ENCODE measurements at regions not wholly inside any gene's neighbourhood (a gene's known extent, or its start where the extent isn't known, plus 50 kb on each side); places are given as distances from the start of the nearest gene placed in this dataset.
A peak's percentile ranks its signal among the peaks of the same experiment; 100 is the strongest.

- no peak for DNase-seq
- WGBS: 63% methylated on average over 4 of the region's 4 CpGs
- Histone ChIP-seq H3K27me3 (ENCODE audit: control insufficient read depth, insufficient read depth) (no peaks in the 10 kb centered on the region), H3K27ac (ENCODE audit: low read length) (no peak overlapping the region), H3K9me3 (ENCODE audit: control insufficient read depth, low read length) (no peaks in the 10 kb centered on the region), H3K4me1 (ENCODE audit: control insufficient read depth, insufficient read depth, low read length) (no peaks in the 10 kb centered on the region), H3K4me3 (ENCODE audit: low read length) (no peak overlapping the region)
- intact Hi-C loops (cut with DNase I): no loop called here
- ATAC-seq: no peak
Observed at GRCh38 chr2:48912110-48912509, 156.6 kb upstream of the LHCGR start.

- intact Hi-C loops (cut with DNase I): no loop called here
- H3K4me1 ChIP-seq (ENCODE audit: control insufficient read depth, insufficient read depth, low read length): no peaks in the 10 kb centered on the region
- no peaks in the 10 kb centered on the region for H3K27me3 ChIP-seq (ENCODE audit: control insufficient read depth, insufficient read depth)
- H3K4me3 ChIP-seq (ENCODE audit: low read length): no peak overlapping the region
- H3K27ac ChIP-seq (ENCODE audit: low read length): no peak overlapping the region
- no peaks in the 10 kb centered on the region for H3K9me3 ChIP-seq (ENCODE audit: control insufficient read depth, low read length)
- no peak for ATAC-seq
- DNase-seq: no peak
Observed at GRCh38 chr2:48910961-48911360, 155.4 kb upstream of the LHCGR start.

DNA sequence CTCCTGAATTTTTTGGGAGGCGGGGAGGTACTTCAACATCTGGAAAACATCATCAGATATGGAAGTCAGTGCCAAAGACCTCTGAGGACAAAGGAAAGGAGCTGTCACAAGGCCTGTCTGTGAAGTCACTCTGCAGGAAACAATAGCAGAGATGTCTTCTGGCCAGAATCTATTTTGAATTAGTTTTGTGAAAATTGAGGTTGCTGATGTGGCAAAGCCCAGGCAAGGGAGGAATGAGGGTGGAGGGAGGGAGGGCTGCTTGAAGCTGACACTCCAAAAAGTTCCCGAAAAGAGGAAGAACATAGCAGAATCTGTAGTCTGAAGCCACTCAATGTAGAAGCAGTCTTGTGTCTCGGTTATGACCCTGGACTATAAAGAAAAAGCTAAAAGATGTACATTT, 151.1 kb upstream of the LHCGR start:
- no peak overlapping the region for H3K27ac ChIP-seq (ENCODE audit: low read length)
- 48% methylated on average over 3 of the region's 3 CpGs for WGBS
- no peaks in the 10 kb centered on the region for H3K4me1 ChIP-seq (ENCODE audit: control insufficient read depth, insufficient read depth, low read length)
- DNase-seq (peak in 1 of 3 donors; percentile 16), ATAC-seq (peak; percentile 59 to 74)
- intact Hi-C loops (cut with DNase I): no loop called here
- no peaks in the 10 kb centered on the region for H3K9me3 ChIP-seq (ENCODE audit: control insufficient read depth, low read length)
- H3K4me3 ChIP-seq (ENCODE audit: low read length): no peak overlapping the region
- no peaks in the 10 kb centered on the region for H3K27me3 ChIP-seq (ENCODE audit: control insufficient read depth, insufficient read depth)

- no peaks in the 10 kb centered on the region for H3K4me1 ChIP-seq (ENCODE audit: control insufficient read depth, insufficient read depth, low read length)
- ATAC-seq (peak in 1 of 2 donors; percentile 13), DNase-seq (peak; percentile 22 to 70 (median 56))
- intact Hi-C loops (cut with DNase I): no loop called here
- 89% methylated on average over 10 of the region's 10 CpGs for WGBS
- no peaks in the 10 kb centered on the region for H3K9me3 ChIP-seq (ENCODE audit: control insufficient read depth, low read length)
- H3K27ac ChIP-seq (ENCODE audit: low read length): no peak overlapping the region
- no peak overlapping the region for H3K4me3 ChIP-seq (ENCODE audit: low read length)
- no peaks in the 10 kb centered on the region for H3K27me3 ChIP-seq (ENCODE audit: control insufficient read depth, insufficient read depth)
Observed at GRCh38 chr2:48905696-48906095, 150.2 kb upstream of the LHCGR start.

GRCh38 chr2:48902521-48902920, 147.0 kb upstream of the LHCGR start:
- no peak overlapping the region for H3K4me3 ChIP-seq (ENCODE audit: low read length)
- H3K9me3 ChIP-seq (ENCODE audit: control insufficient read depth, low read length): no peaks in the 10 kb centered on the region
- ATAC-seq (no peak), DNase-seq (no peak)
- intact Hi-C loops (cut with DNase I): no loop called here
- H3K27me3 ChIP-seq (ENCODE audit: control insufficient read depth, insufficient read depth): no peaks in the 10 kb centered on the region
- H3K27ac ChIP-seq (ENCODE audit: low read length): no peak overlapping the region
- 60% methylated on average over 5 of the region's 5 CpGs for WGBS
- no peaks in the 10 kb centered on the region for H3K4me1 ChIP-seq (ENCODE audit: control insufficient read depth, insufficient read depth, low read length)

- Histone ChIP-seq H3K4me3 (ENCODE audit: low read length) (no peak overlapping the region), H3K9me3 (ENCODE audit: control insufficient read depth, low read length) (no peaks in the 10 kb centered on the region), H3K4me1 (ENCODE audit: control insufficient read depth, insufficient read depth, low read length) (no peaks in the 10 kb centered on the region), H3K27me3 (ENCODE audit: control insufficient read depth, insufficient read depth) (no peaks in the 10 kb centered on the region), H3K27ac (ENCODE audit: low read length) (no peak overlapping the region)
- intact Hi-C loops (cut with DNase I): no loop called here
- DNase-seq (no peak), ATAC-seq (no peak)
- 90% methylated on average over 2 of the region's 2 CpGs for WGBS
Observed at GRCh38 chr2:48901416-48901815, 145.9 kb upstream of the LHCGR start.

- DNase-seq: no peak
- intact Hi-C loops (cut with DNase I): no loop called here
- 52% methylated on average over 1 of the region's 1 CpG for WGBS
- no peak overlapping the region for H3K27ac ChIP-seq (ENCODE audit: low read length)
- no peaks in the 10 kb centered on the region for H3K9me3 ChIP-seq (ENCODE audit: control insufficient read depth, low read length)
- ATAC-seq: no peak
- H3K4me1 ChIP-seq (ENCODE audit: control insufficient read depth, insufficient read depth, low read length): no peaks in the 10 kb centered on the region
- no peak overlapping the region for H3K4me3 ChIP-seq (ENCODE audit: low read length)
- H3K27me3 ChIP-seq (ENCODE audit: control insufficient read depth, insufficient read depth): no peaks in the 10 kb centered on the region
Observed at GRCh38 chr2:48901015-48901343, 145.5 kb upstream of the LHCGR start.

DNA sequence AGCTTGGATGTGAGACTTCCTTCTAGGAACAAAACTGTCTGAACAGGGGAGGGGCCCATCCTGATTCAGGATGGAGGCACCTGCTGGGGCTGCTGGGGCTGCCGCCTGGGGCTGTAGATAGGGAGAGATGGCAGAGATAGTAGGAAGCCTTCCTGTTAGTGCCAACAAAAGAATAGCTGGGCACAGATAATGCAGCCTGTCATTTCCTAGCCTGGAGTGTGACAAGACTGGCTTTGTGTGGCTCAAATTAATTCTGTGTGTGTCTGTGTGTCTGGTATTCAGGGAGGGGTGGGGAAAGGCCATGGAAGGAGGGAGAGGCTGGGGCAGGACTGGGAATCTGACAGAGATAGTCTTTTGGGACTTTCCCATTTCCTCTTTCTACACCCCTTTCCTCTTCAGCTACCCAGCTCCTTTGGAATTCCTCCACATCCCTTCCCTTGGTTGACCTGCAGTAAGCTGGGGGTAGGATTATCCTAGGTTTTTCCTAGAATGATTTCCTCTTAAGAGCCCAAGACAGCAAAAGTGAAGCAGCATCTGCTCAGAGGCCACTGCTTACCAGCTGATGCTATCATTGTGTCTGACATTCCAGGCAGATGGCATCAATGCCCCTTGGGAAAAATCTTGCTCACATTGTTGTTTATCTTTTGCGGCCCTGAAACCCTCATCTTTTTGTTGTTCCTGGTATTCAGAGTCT, 144.9 kb upstream of the LHCGR start:
- intact Hi-C loops (cut with DNase I): no loop called here
- 36% methylated on average over 2 of the region's 2 CpGs for WGBS

GRCh38 chr2:48896870-48897269, 141.3 kb upstream of the LHCGR start:
- intact Hi-C loops (cut with DNase I): no loop called here
- Histone ChIP-seq H3K27ac (ENCODE audit: low read length) (no peak overlapping the region), H3K27me3 (ENCODE audit: control insufficient read depth, insufficient read depth) (no peaks in the 10 kb centered on the region), H3K4me3 (ENCODE audit: low read length) (no peak overlapping the region), H3K4me1 (ENCODE audit: control insufficient read depth, insufficient read depth, low read length) (no peaks in the 10 kb centered on the region), H3K9me3 (ENCODE audit: control insufficient read depth, low read length) (no peaks in the 10 kb centered on the region)
- DNase-seq (no peak), ATAC-seq (no peak)

More for the DNA sequence above, 144.9 kb upstream of the LHCGR start:
- H3K27me3 ChIP-seq (ENCODE audit: control insufficient read depth, insufficient read depth): no peaks in the 10 kb centered on the region
- H3K4me1 ChIP-seq (ENCODE audit: control insufficient read depth, insufficient read depth, low read length): no peaks in the 10 kb centered on the region
- ATAC-seq (no peak), DNase-seq (no peak)
- no peak overlapping the region for H3K27ac ChIP-seq (ENCODE audit: low read length)
- no peak overlapping the region for H3K4me3 ChIP-seq (ENCODE audit: low read length)
- H3K9me3 ChIP-seq (ENCODE audit: control insufficient read depth, low read length): no peaks in the 10 kb centered on the region

DNA sequence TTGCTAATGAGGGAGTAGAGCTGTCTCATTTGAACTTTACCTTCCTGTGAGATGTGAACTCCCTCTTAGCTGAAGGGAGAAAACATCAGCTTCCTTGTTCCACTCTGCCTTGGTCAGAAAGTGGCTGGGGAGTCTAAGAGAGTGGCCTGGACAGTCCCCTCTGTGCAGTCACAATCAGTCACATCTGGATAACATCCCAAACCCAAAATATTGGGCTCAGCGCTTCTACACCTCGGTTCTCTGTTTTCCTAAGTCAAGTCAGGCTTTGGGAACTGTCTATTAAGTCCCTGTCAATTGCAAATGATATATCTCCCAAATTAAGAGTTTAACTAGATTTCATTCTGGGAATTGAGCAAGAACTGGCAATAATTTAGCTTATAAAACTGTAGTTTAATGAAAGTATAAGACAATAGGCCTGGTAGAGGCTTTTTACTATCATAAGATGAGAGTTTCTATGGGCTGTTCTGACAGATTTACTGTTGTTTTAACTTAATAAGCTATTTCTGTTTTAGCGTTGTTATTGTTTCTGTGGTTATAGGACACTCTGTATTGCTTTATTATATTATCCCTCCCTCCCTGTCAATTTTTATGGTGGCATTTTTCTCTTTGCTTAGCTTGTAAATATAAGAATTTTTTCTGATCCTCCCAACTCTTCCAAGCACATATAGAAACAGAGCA, 135.1 kb upstream of the LHCGR start:
- H3K4me3 ChIP-seq (ENCODE audit: low read length): no peak overlapping the region
- intact Hi-C loops (cut with DNase I): no loop called here
- no peak overlapping the region for H3K27ac ChIP-seq (ENCODE audit: low read length)
- H3K27me3 ChIP-seq (ENCODE audit: control insufficient read depth, insufficient read depth): no peaks in the 10 kb centered on the region
- no peaks in the 10 kb centered on the region for H3K4me1 ChIP-seq (ENCODE audit: control insufficient read depth, insufficient read depth, low read length)
- no peaks in the 10 kb centered on the region for H3K9me3 ChIP-seq (ENCODE audit: control insufficient read depth, low read length)
- DNase-seq (no peak), ATAC-seq (no peak)
- 82% methylated on average over 3 of the region's 3 CpGs for WGBS

- Histone ChIP-seq H3K27ac (ENCODE audit: low read length) (no peak overlapping the region), H3K4me1 (ENCODE audit: control insufficient read depth, insufficient read depth, low read length) (no peaks in the 10 kb centered on the region), H3K9me3 (ENCODE audit: control insufficient read depth, low read length) (no peaks in the 10 kb centered on the region), H3K4me3 (ENCODE audit: low read length) (no peak overlapping the region), H3K27me3 (ENCODE audit: control insufficient read depth, insufficient read depth) (no peaks in the 10 kb centered on the region)
- ATAC-seq: no peak
- 56% methylated on average over 3 of the region's 3 CpGs for WGBS
- no peak for DNase-seq
- intact Hi-C loops (cut with DNase I): no loop called here
Observed at GRCh38 chr2:48888066-48888465, 132.5 kb upstream of the LHCGR start.

DNA sequence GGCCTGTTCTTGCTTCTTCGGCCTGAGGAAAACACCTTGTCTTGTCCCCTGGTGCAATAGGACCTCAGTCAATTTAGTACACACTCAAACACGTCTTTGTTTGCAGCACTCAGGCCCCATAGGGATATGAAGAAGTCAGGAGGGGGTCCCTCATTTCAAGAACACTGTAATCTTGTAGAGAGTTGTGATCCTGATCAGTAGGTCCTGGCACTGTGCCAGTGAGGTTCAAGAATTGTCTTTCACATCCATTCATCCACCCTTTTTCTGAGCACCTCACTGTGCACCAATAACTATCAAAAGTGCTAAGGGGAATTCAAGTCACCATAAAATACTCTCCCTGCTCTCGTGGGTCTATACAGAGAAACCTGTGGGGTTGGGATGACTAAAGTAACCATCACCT, 131.4 kb upstream of the LHCGR start:
- no peak overlapping the region for H3K27ac ChIP-seq (ENCODE audit: low read length)
- intact Hi-C loops (cut with DNase I): no loop called here
- WGBS: 82% methylated on average over 3 of the region's 3 CpGs
- DNase-seq: no peak
- no peak overlapping the region for H3K4me3 ChIP-seq (ENCODE audit: low read length)
- no peaks in the 10 kb centered on the region for H3K27me3 ChIP-seq (ENCODE audit: control insufficient read depth, insufficient read depth)
- H3K9me3 ChIP-seq (ENCODE audit: control insufficient read depth, low read length): no peaks in the 10 kb centered on the region
- H3K4me1 ChIP-seq (ENCODE audit: control insufficient read depth, insufficient read depth, low read length): no peaks in the 10 kb centered on the region
- ATAC-seq: no peak
